Activated CD4-positive, alpha-beta T cell treated with anti-CD3 and anti-CD28 coated beads for 4 hours (primary cell): ENCODE measurements at regions not wholly inside any gene's neighbourhood (a gene's known extent, or its start where the extent isn't known, plus 50 kb on each side); places are given as distances from the start of the nearest gene placed in this dataset.
"Not testable (repeated sequence)": the region's sequence is repeated elsewhere in the genome, so short reads cannot be mapped to it uniquely, and the experiment has no call there.

Experiments
- DNase-seq, 2 donors: peaks; one replicate each; pipeline ENCODE4 v3.0.0-alpha.2; 2020

DNA sequence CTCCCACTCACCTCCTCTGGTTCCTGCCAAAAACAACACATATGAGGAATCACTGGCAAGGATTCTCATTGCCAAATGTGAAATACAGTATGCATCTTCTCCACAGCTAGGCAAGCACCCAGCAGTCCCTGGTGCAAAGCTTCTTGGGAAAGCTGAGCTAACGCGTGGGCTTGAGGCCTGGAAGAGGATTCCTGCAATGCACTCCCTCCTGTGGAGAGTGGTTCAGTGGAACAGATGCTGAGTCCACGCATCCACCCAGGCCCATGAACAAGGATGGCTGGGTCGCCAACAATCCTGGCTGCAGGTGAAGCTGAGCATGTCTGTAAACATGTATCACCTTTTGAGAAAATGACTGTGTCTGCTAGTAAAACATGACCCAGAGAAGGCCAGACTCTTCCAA lies 113.2 kb upstream of the CHST15 start:
- DNase-seq: no peak

DNA sequence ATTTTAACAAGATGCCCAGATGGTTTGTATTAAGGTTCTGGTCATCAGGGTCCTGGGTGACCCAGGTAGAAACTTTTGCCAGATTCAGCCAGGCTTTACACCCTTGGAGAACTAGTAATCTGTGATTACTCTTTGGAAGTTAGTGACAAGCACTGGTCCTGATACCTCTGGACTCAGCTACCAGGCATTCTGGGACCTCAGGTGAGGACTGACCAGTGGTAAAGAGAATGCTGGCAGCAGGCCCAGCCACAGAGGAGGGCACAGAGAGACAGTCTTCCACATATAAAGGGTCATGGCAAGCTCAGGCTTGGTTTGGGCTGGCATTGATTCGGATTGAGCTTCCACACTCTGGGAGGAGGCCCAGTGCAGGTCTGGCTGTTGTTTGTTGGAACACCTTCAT lies 112.0 kb upstream of the CHST15 start:
- no peak for DNase-seq

- no peak for DNase-seq
Observed at GRCh38 chr10:124204726-124205125, 111.3 kb upstream of the CHST15 start.

DNA sequence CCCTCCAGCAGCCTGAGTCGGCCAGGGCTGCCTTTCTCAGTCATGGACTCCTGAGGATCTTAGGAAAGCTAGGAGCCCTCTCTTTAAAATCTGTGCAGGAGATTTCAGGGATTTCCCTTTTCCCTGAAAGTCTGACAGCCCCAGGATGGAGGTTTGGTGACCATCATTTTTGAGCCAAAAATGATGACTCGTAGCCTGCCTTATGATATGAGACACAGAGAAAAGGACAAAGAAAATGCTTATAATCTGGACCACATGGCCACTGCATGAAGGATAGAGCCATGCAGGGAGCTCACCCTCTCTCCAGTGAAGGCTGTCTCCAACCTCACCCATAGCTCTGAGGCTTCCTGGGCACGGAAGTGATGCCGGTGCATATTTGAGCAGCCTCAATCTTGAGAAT lies 106.6 kb upstream of the CHST15 start:
- no peak for DNase-seq

DNA sequence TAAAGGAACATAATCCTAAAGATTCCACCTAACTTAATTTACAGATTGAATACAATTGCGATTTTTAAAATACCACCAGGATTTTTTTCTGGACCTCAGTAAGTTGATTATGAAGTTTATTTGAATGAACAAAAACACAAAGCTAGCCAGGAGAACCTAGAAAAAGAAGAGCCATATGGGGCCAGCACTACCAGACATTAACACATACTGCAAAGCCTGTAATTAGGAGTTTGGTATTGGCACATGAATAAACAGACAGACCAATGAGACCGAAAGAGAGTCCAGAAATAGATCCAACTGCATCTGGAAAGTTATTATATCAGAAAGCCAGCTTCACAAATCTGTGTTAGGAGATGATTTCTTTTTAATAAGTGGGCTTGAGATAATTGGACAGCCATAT lies 105.5 kb upstream of the CHST15 start:
- DNase-seq: no peak

DNA sequence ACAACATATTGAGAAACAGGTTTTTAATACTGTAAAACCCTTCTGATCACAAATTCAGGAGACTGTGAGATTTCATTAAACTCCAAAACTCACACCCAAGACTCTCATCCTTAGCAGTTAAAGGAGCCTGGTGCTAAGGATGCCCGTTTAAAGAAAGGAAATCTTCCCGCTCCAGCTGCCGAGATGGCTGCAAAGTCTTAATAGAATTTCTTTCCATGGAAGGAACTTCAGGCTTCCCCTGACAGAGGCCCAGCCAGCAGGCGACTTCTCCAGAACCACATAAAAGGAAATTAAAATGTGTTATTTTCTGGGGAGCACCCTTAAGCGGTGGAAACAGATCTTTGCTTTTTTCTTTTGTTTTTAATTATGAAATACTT lies 104.7 kb upstream of the CHST15 start:
- no peak for DNase-seq

DNA sequence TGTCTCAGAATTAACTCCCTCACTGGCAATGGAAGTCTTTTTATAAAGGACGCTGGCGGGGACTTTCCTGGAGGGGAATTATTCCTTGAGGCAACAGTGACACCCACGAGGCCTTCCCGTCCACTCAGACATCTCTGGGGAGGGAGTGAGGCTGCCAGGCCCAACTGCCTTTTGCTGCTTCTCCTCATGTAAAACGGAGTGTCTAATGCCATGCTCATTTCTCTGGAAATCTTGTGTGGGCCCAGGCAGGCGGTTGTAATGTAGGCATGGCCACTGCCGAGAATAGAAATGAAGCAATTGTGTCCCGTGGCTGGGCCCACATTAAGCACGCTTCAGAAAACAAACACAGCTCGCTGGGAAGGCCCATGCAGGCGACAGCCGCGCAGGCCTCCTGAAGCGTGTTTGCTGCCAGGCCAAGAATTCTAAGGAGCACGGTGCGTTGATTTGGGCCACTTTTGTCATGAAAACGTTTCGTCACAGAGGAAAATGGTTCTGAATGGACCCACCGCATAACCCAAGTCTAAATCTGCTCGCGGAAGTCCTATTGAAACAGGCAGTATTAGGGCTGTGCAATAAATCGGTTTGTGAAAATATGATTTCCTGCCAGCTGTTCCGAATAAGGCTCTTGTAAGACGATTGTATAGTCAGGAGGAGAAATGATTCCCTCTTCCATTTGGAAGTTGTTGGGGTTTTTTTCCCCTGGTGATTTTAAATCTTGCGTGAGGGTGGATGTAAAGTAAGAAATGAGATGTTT lies 104.2 kb upstream of the CHST15 start:
- DNase-seq: no peak

GRCh38 chr10:124196659-124197058 lies 103.3 kb upstream of the CHST15 start:
- DNase-seq: no peak

DNA sequence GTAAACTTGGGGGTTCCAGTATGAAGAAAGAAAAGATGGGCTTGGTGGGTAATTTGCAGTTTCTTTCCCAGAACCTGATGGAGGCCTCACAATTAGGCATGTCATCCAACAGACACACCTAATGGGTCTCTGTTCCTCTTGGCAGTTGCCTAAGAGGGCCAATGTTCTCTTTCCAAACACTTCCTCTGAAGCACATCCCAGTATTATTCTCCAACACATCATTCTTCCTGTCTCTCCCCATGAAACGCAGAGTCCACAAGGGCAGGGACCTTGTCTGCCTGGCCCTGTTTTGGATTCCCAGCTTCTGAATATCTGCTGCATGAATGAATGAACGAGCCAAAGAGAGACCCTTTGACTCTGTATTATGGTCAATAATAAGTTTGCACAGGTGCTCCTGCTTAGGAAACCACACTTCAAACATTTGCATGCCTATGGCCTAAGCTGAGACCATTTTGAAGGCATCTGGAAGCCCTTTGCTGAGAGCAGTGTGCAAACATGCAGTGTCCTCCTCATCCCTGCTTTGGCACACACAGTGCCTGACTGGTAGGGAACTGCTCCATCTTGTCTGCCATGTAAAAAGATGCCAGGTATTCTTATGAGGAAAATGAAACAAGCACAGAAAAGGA lies 100.9 kb upstream of the CHST15 start:
- no peak for DNase-seq

GRCh38 chr10:124193309-124193696 lies 99.9 kb upstream of the CHST15 start:
- no peak for DNase-seq

GRCh38 chr10:124192664-124193308 lies 99.4 kb upstream of the CHST15 start:
- not testable (repeated sequence) for DNase-seq

DNA sequence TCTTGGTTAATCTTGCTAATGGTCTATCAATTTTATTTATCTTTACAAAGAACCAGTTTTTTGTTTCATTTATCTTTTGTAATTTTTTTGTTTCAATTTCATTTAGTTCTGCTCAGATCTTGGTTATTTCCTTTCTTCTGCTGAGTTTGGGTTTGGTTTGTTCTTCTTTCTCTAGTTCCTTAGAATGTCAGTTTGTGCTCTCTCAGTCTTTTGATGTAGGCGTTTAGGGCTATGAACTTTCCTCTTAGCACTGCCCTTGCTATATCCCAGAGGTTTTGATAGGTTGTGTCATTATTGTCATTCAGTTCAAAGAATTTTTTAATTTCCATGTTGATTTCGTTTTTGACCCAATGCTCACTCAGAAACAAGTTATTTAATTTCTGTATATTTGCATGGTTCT lies 97.1 kb upstream of the CHST15 start:
- DNase-seq: not testable (repeated sequence)

DNA sequence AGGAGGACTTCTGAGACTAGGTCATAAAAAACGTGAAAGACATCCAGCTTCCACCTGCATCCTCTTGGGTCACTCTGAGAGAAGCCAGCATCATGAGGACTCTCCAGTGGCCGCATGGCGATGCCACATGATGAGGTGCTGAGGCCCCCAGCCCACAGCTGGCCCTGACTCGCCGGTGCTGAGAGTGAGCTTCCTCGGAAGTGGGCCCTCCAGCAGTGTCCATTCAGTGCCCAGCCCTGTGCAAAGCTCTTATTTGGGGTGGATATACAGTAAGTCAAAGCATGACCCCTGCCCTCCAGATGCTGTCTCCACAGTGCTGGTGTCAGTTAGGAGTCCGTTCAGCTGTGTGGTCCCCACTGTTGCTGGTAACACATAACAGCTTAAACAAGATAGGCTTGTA lies 93.6 kb upstream of the CHST15 start:
- DNase-seq: no peak

GRCh38 chr10:124185084-124185483 lies 91.7 kb upstream of the CHST15 start:
- no peak for DNase-seq

GRCh38 chr10:124184208-124184830 lies 90.9 kb upstream of the CHST15 start:
- DNase-seq: no peak

- no peak for DNase-seq
Observed at GRCh38 chr10:124183617-124184016, 90.2 kb upstream of the CHST15 start.

- no peak for DNase-seq
Observed at GRCh38 chr10:124182088-124182541, 88.7 kb upstream of the CHST15 start.

DNA sequence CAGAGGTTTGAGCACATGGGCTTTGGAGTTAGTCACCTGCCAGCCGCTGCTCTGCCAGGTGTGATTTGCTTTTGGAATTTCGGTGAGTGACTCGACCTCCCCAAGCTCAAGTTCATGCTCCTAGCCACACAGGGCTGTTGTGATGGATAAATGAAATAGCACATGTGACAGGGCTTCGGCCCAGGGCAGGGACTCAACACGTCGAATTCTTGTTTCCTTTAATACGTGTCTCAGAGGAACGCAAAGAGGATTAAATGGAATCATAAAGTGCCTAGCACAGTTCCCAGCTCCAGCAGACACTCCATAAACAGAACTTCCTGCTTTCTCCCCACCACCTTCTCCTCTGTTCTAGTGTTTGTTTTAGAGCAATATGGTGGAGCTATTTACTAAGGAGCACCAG lies 88.3 kb upstream of the CHST15 start:
- no peak for DNase-seq

DNA sequence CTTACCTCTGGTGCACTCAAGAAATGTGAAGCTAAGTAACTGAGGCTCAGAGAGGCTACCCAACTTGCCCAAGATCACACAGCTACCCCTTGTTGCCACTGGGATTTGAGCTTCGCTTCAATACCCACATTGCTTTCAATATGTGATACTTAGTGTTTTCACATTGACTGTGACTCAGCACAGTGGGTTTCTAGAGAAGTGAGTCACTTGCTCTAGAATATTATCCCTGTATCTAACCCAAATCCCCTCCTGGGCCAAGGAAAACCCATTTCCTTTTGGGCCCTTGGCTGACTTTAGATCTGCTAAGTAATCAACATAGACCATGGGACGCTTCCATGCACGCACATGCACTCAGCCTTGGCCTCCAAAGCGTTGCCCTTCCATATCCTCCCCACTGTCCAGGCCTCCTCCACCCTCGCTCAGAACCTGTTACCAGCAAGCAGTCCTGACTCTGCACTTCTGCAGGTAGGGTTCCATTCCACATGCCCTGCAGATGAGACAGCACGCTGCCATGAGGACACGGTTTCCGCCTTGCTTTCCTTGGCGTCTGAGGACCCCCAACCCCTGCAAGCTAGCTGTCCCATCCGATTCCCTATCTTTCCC lies 87.7 kb upstream of the CHST15 start:
- DNase-seq: no peak

GRCh38 chr10:124180044-124180745 lies 86.8 kb upstream of the CHST15 start:
- DNase-seq: no peak

DNA sequence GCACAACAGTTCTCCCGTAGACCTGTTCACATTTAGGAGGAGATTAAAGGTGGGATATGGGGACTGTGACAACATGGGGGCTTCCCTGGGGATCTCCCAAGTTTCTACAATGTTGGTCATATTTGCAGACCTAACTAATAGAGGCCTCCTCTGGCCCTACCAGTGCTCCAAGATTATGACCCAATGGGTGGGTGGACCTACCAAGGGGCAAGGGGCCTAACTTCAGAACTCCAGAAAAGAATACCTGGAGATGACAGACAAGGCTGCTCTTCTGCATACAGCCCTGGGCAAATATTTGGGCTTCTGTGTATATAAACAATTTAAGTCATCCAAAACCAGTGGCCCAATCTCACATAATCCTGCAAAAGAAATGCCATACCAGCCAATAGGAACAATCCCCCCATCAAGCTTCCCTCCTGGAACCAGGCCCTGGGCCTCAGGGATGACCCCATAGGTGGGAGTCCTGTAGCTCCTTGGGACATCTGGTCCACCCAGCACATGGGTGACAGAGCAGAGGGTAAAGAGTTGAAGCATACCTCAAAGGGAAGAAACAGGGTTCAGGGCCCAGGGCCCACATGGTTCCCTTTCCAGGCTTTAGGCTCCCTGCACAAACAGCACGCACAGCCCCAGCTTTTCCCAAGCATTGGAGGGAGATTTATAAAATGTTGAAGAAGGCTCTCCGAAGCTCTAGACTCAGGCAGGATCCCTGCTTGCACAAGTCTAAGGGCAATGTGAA lies 86.1 kb upstream of the CHST15 start:
- DNase-seq: no peak

DNA sequence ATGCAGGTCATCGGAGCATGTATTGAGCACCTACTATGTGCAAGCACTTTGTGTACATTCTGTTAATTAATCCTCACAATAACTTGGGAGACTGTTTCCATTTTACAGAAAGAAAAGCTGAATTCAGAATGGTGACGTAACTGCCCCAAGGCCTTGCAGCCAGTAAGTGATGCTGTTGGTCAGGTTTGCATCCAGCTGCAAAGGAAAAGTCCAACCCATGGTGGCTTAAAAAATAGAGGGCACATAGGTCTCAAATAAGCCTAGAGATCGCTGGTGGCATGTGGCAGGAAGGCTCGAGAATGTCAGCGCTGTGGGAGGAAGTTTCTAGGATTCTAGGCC lies 83.8 kb upstream of the CHST15 start:
- DNase-seq: no peak
